Effector memory CD4-positive, alpha-beta T cell (primary cell): ENCODE measurements at regions not wholly inside any gene's neighbourhood (a gene's known extent, or its start where the extent isn't known, plus 50 kb on each side); places are given as distances from the start of the nearest gene placed in this dataset.
A peak's percentile ranks its signal among the peaks of the same experiment; 100 is the strongest.

Source experiments
- DNase-seq, 3 donors: peaks; one replicate each; pipeline ENCODE4 v3.0.0-alpha.2; 2020
- H3K27ac ChIP-seq: 2 replicates; pipeline ENCODE4 v1.7.0; 2013; ENCODE audit warnings: mild to moderate bottlenecking, low read length, moderate library complexity; ENCODE audit not compliant: insufficient read depth, poor library complexity, severe bottlenecking
- H3K27me3 ChIP-seq: replicated peaks from 2 replicates; pipeline ENCODE4 v1.7.0; 2013; ENCODE audit warnings: mild to moderate bottlenecking, low read length; ENCODE audit not compliant: insufficient read depth, control insufficient read depth, poor library complexity, severe bottlenecking
- H3K36me3 ChIP-seq: 2 replicates; pipeline ENCODE4 v1.7.0; 2013; ENCODE audit warnings: mild to moderate bottlenecking, low read length, moderate library complexity; ENCODE audit not compliant: control insufficient read depth, insufficient read depth
- H3K4me1 ChIP-seq: 2 replicates; pipeline ENCODE4 v1.7.0; 2013; ENCODE audit warnings: low read length, mild to moderate bottlenecking; ENCODE audit not compliant: control insufficient read depth, insufficient read depth, poor library complexity, severe bottlenecking
- H3K4me3 ChIP-seq: 2 replicates; pipeline ENCODE4 v1.7.0; 2013; ENCODE audit warnings: low read length, low read depth, mild to moderate bottlenecking; ENCODE audit not compliant: insufficient read depth, poor library complexity, severe bottlenecking
- H3K9me3 ChIP-seq: 2 replicates; pipeline ENCODE4 v1.7.0; 2013; ENCODE audit warnings: mild to moderate bottlenecking, low read length, moderate library complexity; ENCODE audit not compliant: control insufficient read depth

- Histone ChIP-seq H3K27me3 (peaks cover 9% of the 10 kb centered on the region), H3K36me3 (no peaks in the 10 kb centered on the region), H3K27ac (no peak overlapping the region), H3K9me3 (no peaks in the 10 kb centered on the region), H3K4me1 (peaks cover 7% of the 10 kb centered on the region), H3K4me3 (peak overlapping the region; percentile 70)
- DNase-seq: no peak
These were observed 132.8 kb upstream of the MYO16 start for GRCh38 chr13:108496362-108497210.

- Histone ChIP-seq H3K36me3 (no peaks in the 10 kb centered on the region), H3K27me3 (peaks cover 9% of the 10 kb centered on the region), H3K4me1 (no peaks in the 10 kb centered on the region), H3K4me3 (no peak overlapping the region), H3K9me3 (no peaks in the 10 kb centered on the region), H3K27ac (no peak overlapping the region)
- DNase-seq: no peak
These were observed 128.7 kb upstream of the MYO16 start for GRCh38 chr13:108500711-108501110.

DNA sequence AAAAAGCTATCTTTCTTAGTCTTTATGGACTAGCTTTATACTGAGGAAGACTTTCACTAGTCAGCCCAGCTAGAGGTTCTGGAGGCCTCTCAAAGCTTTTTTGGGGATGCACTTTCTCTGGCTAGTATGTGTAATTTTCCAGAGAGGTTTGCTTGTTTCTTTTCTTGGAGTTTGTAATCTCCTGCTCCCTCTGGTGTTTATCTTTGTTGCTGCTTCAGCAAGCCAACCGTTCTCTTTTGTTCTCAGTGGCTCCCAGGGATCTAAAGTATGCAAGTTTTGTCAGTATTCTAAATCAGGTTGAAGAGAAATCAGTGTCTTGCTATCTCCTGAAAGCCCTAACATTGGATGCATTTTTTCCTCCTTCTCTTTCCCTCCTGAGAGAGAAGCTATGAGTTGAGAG is 121.1 kb upstream of the MYO16 start:
- no peak for DNase-seq
- no peak overlapping the region for H3K4me3 ChIP-seq
- no peaks in the 10 kb centered on the region for H3K27me3 ChIP-seq
- H3K36me3 ChIP-seq: no peaks in the 10 kb centered on the region
- H3K9me3 ChIP-seq: no peaks in the 10 kb centered on the region
- no peak overlapping the region for H3K27ac ChIP-seq
- H3K4me1 ChIP-seq: no peaks in the 10 kb centered on the region

GRCh38 chr13:108525827-108526226 is 103.6 kb upstream of the MYO16 start:
- no peaks in the 10 kb centered on the region for H3K4me1 ChIP-seq
- no peaks in the 10 kb centered on the region for H3K36me3 ChIP-seq
- H3K27ac ChIP-seq: no peak overlapping the region
- H3K27me3 ChIP-seq: no peaks in the 10 kb centered on the region
- H3K4me3 ChIP-seq: no peak overlapping the region
- no peaks in the 10 kb centered on the region for H3K9me3 ChIP-seq
- no peak for DNase-seq

- no peak for DNase-seq
- Histone ChIP-seq H3K27ac (no peak overlapping the region), H3K27me3 (no peaks in the 10 kb centered on the region), H3K36me3 (no peaks in the 10 kb centered on the region), H3K9me3 (no peaks in the 10 kb centered on the region), H3K4me1 (no peaks in the 10 kb centered on the region), H3K4me3 (no peak overlapping the region)
These were observed 103.1 kb upstream of the MYO16 start for GRCh38 chr13:108526286-108526685.

GRCh38 chr13:108527844-108528243 is 101.6 kb upstream of the MYO16 start:
- no peak overlapping the region for H3K27ac ChIP-seq
- no peaks in the 10 kb centered on the region for H3K27me3 ChIP-seq
- DNase-seq: no peak

GRCh38 chr13:108528303-108528702 is 101.1 kb upstream of the MYO16 start:
- H3K36me3 ChIP-seq: no peaks in the 10 kb centered on the region
- H3K9me3 ChIP-seq: no peaks in the 10 kb centered on the region
- no peak overlapping the region for H3K27ac ChIP-seq
- no peak overlapping the region for H3K4me3 ChIP-seq
- no peaks in the 10 kb centered on the region for H3K27me3 ChIP-seq
- DNase-seq: no peak
- no peaks in the 10 kb centered on the region for H3K4me1 ChIP-seq

More at GRCh38 chr13:108527844-108528243, 101.6 kb upstream of the MYO16 start:
- H3K9me3 ChIP-seq: no peaks in the 10 kb centered on the region
- no peak overlapping the region for H3K4me3 ChIP-seq
- H3K36me3 ChIP-seq: no peaks in the 10 kb centered on the region
- H3K4me1 ChIP-seq: no peaks in the 10 kb centered on the region

- H3K27me3 ChIP-seq: no peaks in the 10 kb centered on the region
- no peak overlapping the region for H3K27ac ChIP-seq
- no peaks in the 10 kb centered on the region for H3K36me3 ChIP-seq
- H3K4me1 ChIP-seq: no peaks in the 10 kb centered on the region
- no peak overlapping the region for H3K4me3 ChIP-seq
- no peaks in the 10 kb centered on the region for H3K9me3 ChIP-seq
- no peak for DNase-seq
These were observed 95.6 kb upstream of the MYO16 start for GRCh38 chr13:108533842-108534241.

DNA sequence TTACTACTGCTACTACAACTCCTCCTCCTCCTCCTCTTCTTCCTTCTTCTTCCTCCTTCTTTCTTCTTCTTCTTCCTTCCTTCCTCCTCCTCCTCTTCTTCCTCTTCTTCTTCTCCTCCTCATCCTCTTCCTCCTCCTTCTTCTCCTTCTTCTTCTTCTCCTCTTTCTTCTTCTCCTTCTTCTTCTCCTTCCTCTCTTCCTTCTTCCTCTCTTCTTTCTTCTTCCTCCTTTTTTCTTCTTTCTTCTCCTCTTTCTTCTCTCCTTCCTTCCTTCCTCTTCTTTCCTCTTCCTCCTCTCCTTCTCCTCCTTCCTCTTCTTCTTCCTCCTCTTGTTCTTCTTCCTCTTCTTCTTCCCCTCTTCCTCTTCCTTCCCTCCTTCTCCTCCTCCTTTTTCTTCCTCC is 94.7 kb upstream of the MYO16 start:
- H3K9me3 ChIP-seq: no peaks in the 10 kb centered on the region
- H3K27ac ChIP-seq: no peak overlapping the region
- no peaks in the 10 kb centered on the region for H3K36me3 ChIP-seq
- no peaks in the 10 kb centered on the region for H3K27me3 ChIP-seq
- no peak for DNase-seq
- no peak overlapping the region for H3K4me3 ChIP-seq
- no peaks in the 10 kb centered on the region for H3K4me1 ChIP-seq

DNA sequence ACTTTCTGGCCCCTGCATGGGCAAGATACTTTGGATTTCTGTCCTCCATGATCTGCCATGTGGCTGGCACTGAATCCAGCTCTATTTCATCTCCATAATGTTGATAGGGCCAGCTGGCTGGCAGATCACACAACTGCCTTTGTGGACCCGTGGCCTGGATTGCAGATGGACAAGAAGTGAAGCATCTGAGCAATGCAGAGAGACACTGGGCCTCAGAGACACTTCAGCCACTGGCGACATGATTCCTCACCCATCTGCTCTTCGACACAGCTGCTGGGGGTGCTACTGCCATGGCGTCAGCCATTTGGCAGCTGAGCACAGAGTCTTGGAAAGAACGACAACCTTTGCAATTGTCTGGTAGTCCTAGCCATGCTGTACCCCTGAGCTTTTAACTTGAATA is 79.5 kb upstream of the MYO16 start:
- Histone ChIP-seq H3K4me3 (no peak overlapping the region), H3K4me1 (no peaks in the 10 kb centered on the region), H3K27me3 (no peaks in the 10 kb centered on the region), H3K36me3 (no peaks in the 10 kb centered on the region), H3K9me3 (no peaks in the 10 kb centered on the region), H3K27ac (no peak overlapping the region)
- no peak for DNase-seq
